ENCODE measurements at regions not wholly inside any gene's neighbourhood (a gene's known extent, or its start where the extent isn't known, plus 50 kb on each side); places are given as distances from the start of the nearest gene placed in this dataset.

GRCh38 chr6:150725795-150726194 is 126.1 kb downstream of the PLEKHG1 start:
- no peak for ATAC-seq (ENCODE audit: insufficient read depth, low read depth)
- H3K4me3 ChIP-seq (ENCODE audit: low read depth in 1 of 2, low read length in 2 of 2) = no peak overlapping the region
- H3K79me2 ChIP-seq (ENCODE audit: insufficient read depth, low read length) = no peaks in the 10 kb centered on the region
- no peaks in the 10 kb centered on the region for H3K9me3 ChIP-seq (ENCODE audit: insufficient read depth, low read length, severe bottlenecking)
- no peak for DNase-seq
- no peak overlapping the region for H2AFZ ChIP-seq (ENCODE audit: low read depth, low read length)
- TF ChIP-seq EZH2 (IDR thresholded peaks at IDR 0.05; ENCODE audit: borderline replicate concordance, low read depth, low read length, severe bottlenecking) = no peak
- TF ChIP-seq, protein P1, sequence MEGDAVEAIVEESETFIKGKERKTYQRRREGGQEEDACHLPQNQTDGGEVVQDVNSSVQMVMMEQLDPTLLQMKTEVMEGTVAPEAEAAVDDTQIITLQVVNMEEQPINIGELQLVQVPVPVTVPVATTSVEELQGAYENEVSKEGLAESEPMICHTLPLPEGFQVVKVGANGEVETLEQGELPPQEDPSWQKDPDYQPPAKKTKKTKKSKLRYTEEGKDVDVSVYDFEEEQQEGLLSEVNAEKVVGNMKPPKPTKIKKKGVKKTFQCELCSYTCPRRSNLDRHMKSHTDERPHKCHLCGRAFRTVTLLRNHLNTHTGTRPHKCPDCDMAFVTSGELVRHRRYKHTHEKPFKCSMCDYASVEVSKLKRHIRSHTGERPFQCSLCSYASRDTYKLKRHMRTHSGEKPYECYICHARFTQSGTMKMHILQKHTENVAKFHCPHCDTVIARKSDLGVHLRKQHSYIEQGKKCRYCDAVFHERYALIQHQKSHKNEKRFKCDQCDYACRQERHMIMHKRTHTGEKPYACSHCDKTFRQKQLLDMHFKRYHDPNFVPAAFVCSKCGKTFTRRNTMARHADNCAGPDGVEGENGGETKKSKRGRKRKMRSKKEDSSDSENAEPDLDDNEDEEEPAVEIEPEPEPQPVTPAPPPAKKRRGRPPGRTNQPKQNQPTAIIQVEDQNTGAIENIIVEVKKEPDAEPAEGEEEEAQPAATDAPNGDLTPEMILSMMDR (IDR thresholded peaks at IDR 0.05; ENCODE audit: borderline replicate concordance, extremely low read depth, low read length, poor library complexity, severe bottlenecking) = no peak
- no peaks in the 10 kb centered on the region for H3K4me1 ChIP-seq (ENCODE audit: insufficient read depth, low read length)
- no peak overlapping the region for H3K9ac ChIP-seq (ENCODE audit: low read depth, low read length)
- H3K27me3 ChIP-seq (ENCODE audit: insufficient read depth, low read length, poor library complexity) = peaks cover 12% of the 10 kb centered on the region
- no peaks in the 10 kb centered on the region for H3K36me3 ChIP-seq (ENCODE audit: insufficient read depth, low read length)
- no peak overlapping the region for H3K27ac ChIP-seq (ENCODE audit: low read length)
- H4K20me1 ChIP-seq (ENCODE audit: insufficient read depth, low read length) = no peaks in the 10 kb centered on the region
- no peak overlapping the region for H3K4me2 ChIP-seq (ENCODE audit: insufficient read depth, low read length)

- Histone ChIP-seq H4K20me1 (ENCODE audit: insufficient read depth, low read length) (no peaks in the 10 kb centered on the region), H3K9ac (ENCODE audit: low read depth, low read length) (no peak overlapping the region), H3K79me2 (ENCODE audit: insufficient read depth, low read length) (no peaks in the 10 kb centered on the region)
Measured at GRCh38 chr6:150729188-150729748, 129.6 kb downstream of the PLEKHG1 start.

DNA sequence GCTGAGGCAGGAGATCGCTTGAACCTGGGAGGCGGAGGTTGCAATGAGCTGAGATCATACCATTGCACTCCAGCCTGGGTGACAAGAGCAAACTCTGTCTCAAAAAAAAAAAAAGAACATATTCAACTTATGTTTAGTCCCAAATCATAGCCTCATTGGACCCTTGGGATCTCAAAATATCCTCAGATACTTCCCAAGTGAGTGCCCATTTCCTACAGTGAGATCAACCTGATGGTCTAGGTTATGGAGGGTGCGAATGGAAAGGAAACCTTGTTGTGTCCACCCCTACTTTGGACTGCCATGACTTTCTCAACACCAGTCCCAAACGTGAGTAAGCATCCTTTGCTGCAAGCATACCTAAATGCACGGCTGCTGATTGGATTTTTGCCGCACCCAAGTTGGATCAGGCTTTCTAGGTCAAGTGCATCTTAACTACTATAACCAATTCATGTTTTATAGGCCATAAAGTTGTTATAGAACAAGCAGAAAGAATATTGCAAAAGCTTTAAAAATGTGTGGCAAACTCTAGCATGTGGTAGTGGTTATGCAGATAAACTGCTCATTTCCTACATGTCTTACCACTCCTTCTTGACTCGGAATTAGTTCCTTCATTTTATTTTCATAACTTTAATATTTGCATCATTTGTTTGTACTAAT is 131.2 kb downstream of the PLEKHG1 start:
- H3K4me2 ChIP-seq (ENCODE audit: insufficient read depth, low read length) = no peak overlapping the region
- no peak overlapping the region for H2AFZ ChIP-seq (ENCODE audit: low read depth, low read length)
- no peaks in the 10 kb centered on the region for H3K79me2 ChIP-seq (ENCODE audit: insufficient read depth, low read length)
- H3K27me3 ChIP-seq (ENCODE audit: insufficient read depth, low read length, poor library complexity) = peaks cover 5% of the 10 kb centered on the region
- H3K9ac ChIP-seq (ENCODE audit: low read depth, low read length) = no peak overlapping the region
- no peaks in the 10 kb centered on the region for H3K36me3 ChIP-seq (ENCODE audit: insufficient read depth, low read length)
- DNase-seq = no peak
- no peak overlapping the region for H3K27ac ChIP-seq (ENCODE audit: low read length)
- no peak for ATAC-seq (ENCODE audit: insufficient read depth, low read depth)
- H4K20me1 ChIP-seq (ENCODE audit: insufficient read depth, low read length) = no peaks in the 10 kb centered on the region
- H3K9me3 ChIP-seq (ENCODE audit: insufficient read depth, low read length, severe bottlenecking) = no peaks in the 10 kb centered on the region
- TF ChIP-seq EZH2 (IDR thresholded peaks at IDR 0.05; ENCODE audit: borderline replicate concordance, low read depth, low read length, severe bottlenecking) = no peak
- TF ChIP-seq, protein P1 (IDR thresholded peaks at IDR 0.05; ENCODE audit: borderline replicate concordance, extremely low read depth, low read length, poor library complexity, severe bottlenecking) = no peak
- no peak overlapping the region for H3K4me3 ChIP-seq (ENCODE audit: low read depth in 1 of 2, low read length in 2 of 2)
- H3K4me1 ChIP-seq (ENCODE audit: insufficient read depth, low read length) = no peaks in the 10 kb centered on the region

More at GRCh38 chr6:150729188-150729748, 129.6 kb downstream of the PLEKHG1 start:
- Histone ChIP-seq H3K4me2 (ENCODE audit: insufficient read depth, low read length) (no peak overlapping the region), H3K4me3 (ENCODE audit: low read depth in 1 of 2, low read length in 2 of 2) (no peak overlapping the region), H3K27me3 (ENCODE audit: insufficient read depth, low read length, poor library complexity) (peaks cover 6% of the 10 kb centered on the region), H3K4me1 (ENCODE audit: insufficient read depth, low read length) (no peaks in the 10 kb centered on the region), H2AFZ (ENCODE audit: low read depth, low read length) (no peak overlapping the region), H3K36me3 (ENCODE audit: insufficient read depth, low read length) (no peaks in the 10 kb centered on the region), H3K9me3 (ENCODE audit: insufficient read depth, low read length, severe bottlenecking) (no peaks in the 10 kb centered on the region), H3K27ac (ENCODE audit: low read length) (no peak overlapping the region)
- no peak for DNase-seq
- no peak for ATAC-seq (ENCODE audit: insufficient read depth, low read depth)
- no peak for TF ChIP-seq EZH2 (IDR thresholded peaks at IDR 0.05; ENCODE audit: borderline replicate concordance, low read depth, low read length, severe bottlenecking)
- TF ChIP-seq, protein P1 (IDR thresholded peaks at IDR 0.05; ENCODE audit: borderline replicate concordance, extremely low read depth, low read length, poor library complexity, severe bottlenecking) = no peak

All from DND-41 (cell line).